ENCODE measurements at regions not wholly inside any gene's neighbourhood (a gene's known extent, or its start where the extent isn't known, plus 50 kb on each side); places are given as distances from the start of the nearest gene placed in this dataset.

DNA sequence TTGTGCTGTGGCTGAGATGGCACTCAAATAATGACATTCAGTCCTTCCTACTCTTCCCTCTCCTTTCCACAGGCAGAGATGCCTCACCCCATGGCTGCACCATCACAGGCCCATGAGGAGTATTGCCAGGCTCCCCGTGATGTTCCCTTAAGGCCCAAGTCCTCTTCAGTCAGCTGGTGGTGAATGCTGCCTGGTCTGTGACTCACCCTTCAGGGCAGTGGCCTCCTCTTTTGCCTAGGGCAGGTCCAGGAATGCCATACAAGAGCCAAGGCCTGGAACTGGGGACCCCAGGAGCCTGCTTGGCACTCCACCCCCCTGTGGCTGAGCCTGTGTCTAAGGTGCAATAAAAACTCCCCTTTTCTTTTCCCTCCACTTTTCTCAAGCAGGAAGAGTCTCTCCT, 144.2 kb upstream of the GEMIN8 start:
- Histone ChIP-seq H2AFZ (ENCODE audit: low read depth, low read length) (no peak overlapping the region), H3K27ac (ENCODE audit: insufficient read depth, low read depth, low read length) (no peak overlapping the region), H3K9me1 (replicated peaks; ENCODE audit: control insufficient read depth, extremely low read depth, insufficient read depth, low read length) (no peaks in the 10 kb centered on the region), H3K4me1 (ENCODE audit: control insufficient read depth, extremely low read depth, insufficient read depth, low read length) (no peaks in the 10 kb centered on the region), H3K4me3 (replicated peaks in 1 of 3; ENCODE audit: insufficient read depth in 1 of 3, low read depth in 1 of 3, low read length in 3 of 3) (no peak overlapping the region), H3K9ac (replicated peaks; ENCODE audit: extremely low read depth, insufficient read depth, low read length) (no peak overlapping the region), H3K4me2 (ENCODE audit: insufficient read depth, low read length) (no peak overlapping the region), H3K27me3 (ENCODE audit: control insufficient read depth in 2 of 2, insufficient read depth in 2 of 2, low read length in 2 of 2) (no peaks in the 10 kb centered on the region), H3K79me2 (ENCODE audit: control insufficient read depth, insufficient read depth, low read length) (no peaks in the 10 kb centered on the region), H3K9me3 (replicated peaks; ENCODE audit: control insufficient read depth, insufficient read depth, low read length) (no peaks in the 10 kb centered on the region), H4K20me1 (replicated peaks; ENCODE audit: control insufficient read depth, extremely low read depth, insufficient read depth, low read length) (no peaks in the 10 kb centered on the region), H3K36me3 (ENCODE audit: control insufficient read depth in 2 of 2, extremely low read depth in 1 of 2, insufficient read depth in 2 of 2, low read length in 2 of 2) (no peaks in the 10 kb centered on the region)
- BruUV-seq (replicated peaks) = no TSS peak
- dilution Hi-C loops (cut with MboI; ENCODE audit: extremely low pct_ligation_motif_present, low sequenced_read_pairs) (no loop called here), intact Hi-C loops (cut with micrococcal nuclease) (loop anchor here (10.0 kb wide), 1 partner anchor 199 kb away; no protein-coding TSS in a partner anchor)
- TF ChIP-seq POLR2A (IDR thresholded peaks at IDR 0.05; ENCODE audit: low read depth, low read length) (no peak), JUN (IDR thresholded peaks at IDR 0.05; ENCODE audit: borderline replicate concordance, insufficient read depth, insufficient read length, low read depth) (no peak), MYC (IDR thresholded peaks at IDR 0.05; ENCODE audit: low read depth, low read length) (no peak), POLR2AphosphoS5 (IDR thresholded peaks at IDR 0.05; ENCODE audit: insufficient read depth, low read depth, low read length) (no peak), EZH2 (IDR thresholded peaks at IDR 0.05; ENCODE audit: borderline replicate concordance, low read depth, low read length, severe bottlenecking) (no peak), FOS (IDR thresholded peaks at IDR 0.05; ENCODE audit: borderline replicate concordance, insufficient read depth, low read length) (no peak)
- TF ChIP-seq, protein P1, sequence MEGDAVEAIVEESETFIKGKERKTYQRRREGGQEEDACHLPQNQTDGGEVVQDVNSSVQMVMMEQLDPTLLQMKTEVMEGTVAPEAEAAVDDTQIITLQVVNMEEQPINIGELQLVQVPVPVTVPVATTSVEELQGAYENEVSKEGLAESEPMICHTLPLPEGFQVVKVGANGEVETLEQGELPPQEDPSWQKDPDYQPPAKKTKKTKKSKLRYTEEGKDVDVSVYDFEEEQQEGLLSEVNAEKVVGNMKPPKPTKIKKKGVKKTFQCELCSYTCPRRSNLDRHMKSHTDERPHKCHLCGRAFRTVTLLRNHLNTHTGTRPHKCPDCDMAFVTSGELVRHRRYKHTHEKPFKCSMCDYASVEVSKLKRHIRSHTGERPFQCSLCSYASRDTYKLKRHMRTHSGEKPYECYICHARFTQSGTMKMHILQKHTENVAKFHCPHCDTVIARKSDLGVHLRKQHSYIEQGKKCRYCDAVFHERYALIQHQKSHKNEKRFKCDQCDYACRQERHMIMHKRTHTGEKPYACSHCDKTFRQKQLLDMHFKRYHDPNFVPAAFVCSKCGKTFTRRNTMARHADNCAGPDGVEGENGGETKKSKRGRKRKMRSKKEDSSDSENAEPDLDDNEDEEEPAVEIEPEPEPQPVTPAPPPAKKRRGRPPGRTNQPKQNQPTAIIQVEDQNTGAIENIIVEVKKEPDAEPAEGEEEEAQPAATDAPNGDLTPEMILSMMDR (IDR thresholded peaks at IDR 0.05; ENCODE audit: extremely low read depth in 1 of 2, insufficient read depth in 1 of 2, low read depth in 1 of 2, low read length in 2 of 2) = no peak
- DNase-seq (ENCODE audit: low read depth, low spot score) (no peak), FAIRE-seq (no peak)
- CTCF ChIA-PET = no interaction called here
- POLR2A ChIA-PET = no interaction called here

- no peaks in the 10 kb centered on the region for H3K9me3 ChIP-seq (replicated peaks; ENCODE audit: control insufficient read depth, insufficient read depth, low read length)
- dilution Hi-C loops (cut with MboI; ENCODE audit: extremely low pct_ligation_motif_present, low sequenced_read_pairs) = no loop called here
- no peak for DNase-seq (ENCODE audit: low read depth, low spot score)
- BruUV-seq (replicated peaks) = no TSS peak
- ChIA-PET POLR2A (no interaction called here), CTCF (no interaction called here)
- H3K4me1 ChIP-seq (ENCODE audit: control insufficient read depth, extremely low read depth, insufficient read depth, low read length) = no peaks in the 10 kb centered on the region
- TF ChIP-seq GATA2 (IDR thresholded peaks at IDR 0.05; ENCODE audit: insufficient read depth, insufficient read length, low read depth, low read length) = no peak
- TF ChIP-seq MAX (IDR thresholded peaks at IDR 0.05; ENCODE audit: insufficient read depth, insufficient read length) = no peak
- TF ChIP-seq POLR2A (IDR thresholded peaks at IDR 0.05; ENCODE audit: low read depth, low read length) = no peak
- TF ChIP-seq, protein P1 (IDR thresholded peaks at IDR 0.05; ENCODE audit: extremely low read depth in 1 of 2, insufficient read depth in 1 of 2, low read depth in 1 of 2, low read length in 2 of 2) = no peak
- no peak for TF ChIP-seq FOS (IDR thresholded peaks at IDR 0.05; ENCODE audit: borderline replicate concordance, insufficient read depth, low read length)
- TF ChIP-seq MYC (IDR thresholded peaks at IDR 0.05; ENCODE audit: low read depth, low read length) = no peak
- TF ChIP-seq EZH2 (IDR thresholded peaks at IDR 0.05; ENCODE audit: borderline replicate concordance, low read depth, low read length, severe bottlenecking) = no peak
- TF ChIP-seq JUN (IDR thresholded peaks at IDR 0.05; ENCODE audit: borderline replicate concordance, insufficient read depth, insufficient read length, low read depth) = no peak
- TF ChIP-seq POLR2AphosphoS5 (IDR thresholded peaks at IDR 0.05; ENCODE audit: insufficient read depth, low read depth, low read length) = no peak
- FAIRE-seq = no peak
- H3K27me3 ChIP-seq (ENCODE audit: control insufficient read depth in 2 of 2, insufficient read depth in 2 of 2, low read length in 2 of 2) = no peaks in the 10 kb centered on the region
- no peaks in the 10 kb centered on the region for H4K20me1 ChIP-seq (replicated peaks; ENCODE audit: control insufficient read depth, extremely low read depth, insufficient read depth, low read length)
- H3K4me3 ChIP-seq (replicated peaks in 1 of 3; ENCODE audit: insufficient read depth in 1 of 3, low read depth in 1 of 3, low read length in 3 of 3) = no peak overlapping the region
- H3K36me3 ChIP-seq (ENCODE audit: control insufficient read depth in 2 of 2, extremely low read depth in 1 of 2, insufficient read depth in 2 of 2, low read length in 2 of 2) = no peaks in the 10 kb centered on the region
- H3K9me1 ChIP-seq (replicated peaks; ENCODE audit: control insufficient read depth, extremely low read depth, insufficient read depth, low read length) = no peaks in the 10 kb centered on the region
- intact Hi-C loops (cut with micrococcal nuclease) = no loop called here
- no peaks in the 10 kb centered on the region for H3K79me2 ChIP-seq (ENCODE audit: control insufficient read depth, insufficient read depth, low read length)
- no peak overlapping the region for H3K9ac ChIP-seq (replicated peaks; ENCODE audit: extremely low read depth, insufficient read depth, low read length)
- no peak overlapping the region for H3K4me2 ChIP-seq (ENCODE audit: insufficient read depth, low read length)
- no peak overlapping the region for H3K27ac ChIP-seq (ENCODE audit: insufficient read depth, low read depth, low read length)
- H2AFZ ChIP-seq (ENCODE audit: low read depth, low read length) = no peak overlapping the region
Measured at GRCh38 chrX:14164828-14165227, 135.1 kb upstream of the GEMIN8 start.

Data from endothelial cell of umbilical vein (primary cell).